ENCODE measurements at regions not wholly inside any gene's neighbourhood (a gene's known extent, or its start where the extent isn't known, plus 50 kb on each side); places are given as distances from the start of the nearest gene placed in this dataset.

DNA sequence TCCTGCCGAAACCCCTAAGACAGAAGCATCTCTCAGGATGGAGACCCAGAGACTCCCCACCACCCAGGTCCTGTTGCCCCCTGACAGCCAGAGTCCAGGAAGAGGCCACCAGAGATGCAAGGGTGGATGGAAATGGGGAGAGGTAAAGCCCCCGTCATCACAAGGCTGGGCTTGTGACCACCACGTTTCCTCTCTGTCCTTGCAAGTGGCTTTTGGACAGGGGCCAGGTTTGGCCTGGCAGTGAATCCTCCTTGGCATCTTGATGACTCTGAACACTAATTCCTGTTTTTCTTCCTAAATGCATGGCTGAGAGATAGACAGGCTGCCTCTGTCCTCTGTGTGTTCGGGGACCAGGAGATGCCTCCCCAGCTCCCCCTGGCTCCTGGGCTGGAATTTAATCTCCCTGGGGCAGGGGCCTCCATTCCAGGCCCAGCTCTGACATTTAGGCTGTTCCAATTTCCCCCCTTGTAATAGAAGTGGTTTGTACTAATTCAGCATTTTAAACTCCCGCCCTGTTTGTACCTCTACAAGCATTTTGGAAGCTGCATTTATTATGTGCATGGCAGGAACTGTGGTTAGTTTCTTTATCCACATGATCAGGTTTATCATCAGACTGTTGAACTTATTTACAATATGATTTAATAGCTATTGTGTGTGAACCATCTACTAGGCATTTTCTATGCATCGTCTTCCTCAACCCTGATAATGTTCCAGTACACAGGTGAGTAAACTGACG is 116.1 kb upstream of the IRX6 start:
- TF ChIP-seq CTCF (conservative IDR thresholded peaks at IDR 0.05) (no peak; the same call in 1 of the 2 replicates), ZFX (IDR thresholded peaks at IDR 0.05) (no peak)
